Psoas muscle (tissue), 7 donors: ENCODE measurements at regions not wholly inside any gene's neighbourhood (a gene's known extent, or its start where the extent isn't known, plus 50 kb on each side); places are given as distances from the start of the nearest gene placed in this dataset.

Experiments used
- ATAC-seq, 4 donors: fragments of 200-7000 bp; cut with Tn5 transposase; one replicate each; pipeline ENCODE4 v1.9.1; 2020; ENCODE audit warnings: moderate library complexity in 3 of 4, mild to moderate bottlenecking in 2 of 4
- DNase-seq, 2 donors: peaks; one replicate each; pipeline ENCODE4 v3.0.0-alpha.2; 2020
- H3K27ac ChIP-seq: fragments of 200-600 bp; one replicate; pipeline ENCODE4 v1.8.0; 2022
- H3K27me3 ChIP-seq, 3 donors: fragments of 200-600 bp in 1 of 3; one replicate each; pipeline versions ENCODE4 v1.6.1 to v1.8.0; 2013 to 2022; ENCODE audit warnings: low read length in 2 of 3, mild to moderate bottlenecking in 2 of 3, moderate library complexity in 1 of 3; ENCODE audit not compliant: insufficient read depth in 3 of 3
- H3K36me3 ChIP-seq, 2 donors: fragments of 200-600 bp in 1 of 2; one replicate each; pipeline versions ENCODE4 v1.6.1 to v1.8.0; 2013 to 2022; ENCODE audit warnings: low read depth in 1 of 2, mild to moderate bottlenecking in 1 of 2, moderate library complexity in 1 of 2; ENCODE audit not compliant: insufficient read depth in 1 of 2
- H3K4me1 ChIP-seq: fragments of 200-600 bp; one replicate; pipeline ENCODE4 v1.8.0; 2022
- H3K4me3 ChIP-seq: fragments of 200-600 bp; one replicate; pipeline ENCODE4 v1.8.0; 2022; ENCODE audit warnings: mild to moderate bottlenecking
- H3K9me3 ChIP-seq: fragments of 200-600 bp; one replicate; pipeline ENCODE4 v1.8.0; 2022
- WGBS, 3 donors: extraction: QIAGEN DNeasy Blood & Tissue Kit; methylation state at CpG; one replicate each; pipeline versions ENCODE4 v1.1.6 to v1.1.7; 2013; 5-methylcytosine and 5-hydroxymethylcytosine counted together
- intact Hi-C, 2 donors: fragments of 100-400 bp; cut with DNase I; formaldehyde crosslinking; loops; one replicate each; pipeline versions ENCODE4 v1.11.0 to v1.14.2; 2022
- TF ChIP-seq, protein P1 (sequence below): fragments of 200-600 bp; IDR thresholded peaks from one replicate; pipeline ENCODE4 v1.8.0; 2022; ENCODE audit warnings: antibody characterized with exemption
- donor health status: healthy with polysubstance abuse.
- donor health status: DM: no; HTN: no; CAD: no; lungs with moderate emphysema.
- donor health status: Bipolar disorder and iron deficiency.
- donor health status: healthy.
- donor health status: DM: yes; HTN: yes; CAD: no.
- donor health status: DM: no; HTN: no; CAD: no.
- donor health status: DM: yes; HTN: yes; CAD: no.

- ATAC-seq (no peak), DNase-seq (no peak)
- H3K36me3 ChIP-seq = no peaks in the 10 kb centered on the region
- H3K4me3 ChIP-seq = no peak overlapping the region
- no peaks in the 10 kb centered on the region for H3K27me3 ChIP-seq
- intact Hi-C loops = loop anchor here (10.0 kb wide), 2 partner anchors 145 to 165 kb away; no protein-coding TSS in a partner anchor
- WGBS, 3 donors = 91 to 96% (median 95%) methylated on average over 2 of the region's 2 CpGs
- H3K4me1 ChIP-seq = peaks cover 45% of the 10 kb centered on the region
- no peak overlapping the region for H3K27ac ChIP-seq
- H3K9me3 ChIP-seq = no peaks in the 10 kb centered on the region
- TF ChIP-seq, protein P1, sequence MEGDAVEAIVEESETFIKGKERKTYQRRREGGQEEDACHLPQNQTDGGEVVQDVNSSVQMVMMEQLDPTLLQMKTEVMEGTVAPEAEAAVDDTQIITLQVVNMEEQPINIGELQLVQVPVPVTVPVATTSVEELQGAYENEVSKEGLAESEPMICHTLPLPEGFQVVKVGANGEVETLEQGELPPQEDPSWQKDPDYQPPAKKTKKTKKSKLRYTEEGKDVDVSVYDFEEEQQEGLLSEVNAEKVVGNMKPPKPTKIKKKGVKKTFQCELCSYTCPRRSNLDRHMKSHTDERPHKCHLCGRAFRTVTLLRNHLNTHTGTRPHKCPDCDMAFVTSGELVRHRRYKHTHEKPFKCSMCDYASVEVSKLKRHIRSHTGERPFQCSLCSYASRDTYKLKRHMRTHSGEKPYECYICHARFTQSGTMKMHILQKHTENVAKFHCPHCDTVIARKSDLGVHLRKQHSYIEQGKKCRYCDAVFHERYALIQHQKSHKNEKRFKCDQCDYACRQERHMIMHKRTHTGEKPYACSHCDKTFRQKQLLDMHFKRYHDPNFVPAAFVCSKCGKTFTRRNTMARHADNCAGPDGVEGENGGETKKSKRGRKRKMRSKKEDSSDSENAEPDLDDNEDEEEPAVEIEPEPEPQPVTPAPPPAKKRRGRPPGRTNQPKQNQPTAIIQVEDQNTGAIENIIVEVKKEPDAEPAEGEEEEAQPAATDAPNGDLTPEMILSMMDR = no peak
Measured at GRCh38 chr21:35219719-35220118, 170.6 kb upstream of the RUNX1 start.

DNA sequence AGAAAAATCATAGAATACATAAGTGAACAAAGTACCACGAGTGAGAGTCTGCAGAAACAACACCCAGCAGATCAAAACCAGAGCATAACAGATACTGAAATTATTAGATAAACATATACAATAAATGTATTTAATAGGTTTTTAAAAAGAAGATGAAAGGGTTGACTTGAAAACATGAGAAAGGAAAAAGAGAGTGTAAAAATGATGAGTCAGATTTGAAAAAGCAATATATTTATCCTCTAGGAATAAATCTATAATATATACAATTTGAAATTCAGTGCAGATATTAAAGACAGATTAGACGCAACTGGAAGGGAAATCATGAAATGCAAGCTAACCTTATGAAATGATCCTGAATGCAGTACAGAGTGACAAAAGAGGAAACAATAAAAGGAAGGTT lies 170.2 kb upstream of the RUNX1 start:
- Histone ChIP-seq H3K9me3 (no peaks in the 10 kb centered on the region), H3K27me3 (no peaks in the 10 kb centered on the region), H3K36me3 (no peaks in the 10 kb centered on the region), H3K4me3 (no peak overlapping the region), H3K27ac (no peak overlapping the region), H3K4me1 (peaks cover 45% of the 10 kb centered on the region)
- TF ChIP-seq, protein P1 = no peak
- DNase-seq = no peak
- no peak for ATAC-seq
- intact Hi-C loops = loop anchor here in 1 of 2 donors (10.0 kb wide), 1 partner anchor 146 kb away; no protein-coding TSS in a partner anchor
- WGBS, 3 donors = 71 to 95% (median 92%) methylated on average over 2 of the region's 2 CpGs

DNA sequence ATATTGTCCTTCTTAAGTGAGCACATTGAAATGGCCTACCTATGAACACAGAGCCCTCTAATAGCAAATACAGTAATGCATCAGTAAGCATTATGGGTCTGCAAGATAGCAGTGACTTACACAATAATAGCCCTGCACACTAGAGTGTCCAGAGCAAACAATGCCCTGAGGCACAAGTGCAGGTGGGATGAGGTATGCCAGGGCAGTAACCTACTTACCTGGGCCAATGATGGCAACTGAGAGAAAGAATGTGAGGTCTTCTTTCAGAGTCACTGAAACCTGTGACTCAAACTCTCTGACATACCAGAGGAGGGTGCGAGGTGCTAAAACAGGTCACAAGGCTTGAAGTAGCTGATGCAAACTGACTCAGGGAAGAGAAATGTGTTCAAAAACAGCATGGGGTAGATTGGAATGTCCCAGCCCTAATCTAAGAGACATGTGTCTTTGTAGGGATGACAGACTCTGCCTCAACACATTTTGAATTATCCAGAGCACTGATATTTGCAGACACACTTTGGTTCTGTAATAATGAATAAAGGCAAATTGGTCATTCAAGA lies 168.5 kb upstream of the RUNX1 start:
- WGBS, 3 donors = 29 to 89% (median 37%) methylated on average over 1 of the region's 1 CpG

DNA sequence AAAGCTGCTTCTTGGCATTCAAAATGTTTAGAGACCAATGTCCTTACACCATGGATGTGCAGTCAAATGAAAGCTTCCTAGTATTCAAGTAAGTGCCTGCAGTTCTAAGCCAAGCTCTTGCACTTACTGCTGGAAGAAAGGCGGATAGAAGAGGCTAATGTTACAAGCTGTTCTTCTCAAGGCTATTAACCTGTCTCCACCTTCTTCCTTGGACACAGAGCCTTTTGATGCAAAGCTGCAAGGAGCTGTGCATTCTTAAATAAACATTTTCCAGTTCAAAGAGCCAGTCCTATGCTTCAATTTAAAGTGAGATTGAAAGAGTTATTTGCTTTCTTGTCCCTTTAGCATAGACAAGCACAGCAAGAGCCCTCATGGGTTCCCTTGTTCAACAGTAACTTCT lies 167.9 kb upstream of the RUNX1 start:
- peak; percentile 36 to 57 (median 44) for ATAC-seq
- Histone ChIP-seq H3K9me3 (no peaks in the 10 kb centered on the region), H3K27ac (peak overlapping the region; percentile 75), H3K36me3 (no peaks in the 10 kb centered on the region), H3K4me1 (peaks cover 36% of the 10 kb centered on the region), H3K27me3 (no peaks in the 10 kb centered on the region), H3K4me3 (no peak overlapping the region)
- WGBS, 3 donors = 36 to 72% (median 48%) methylated on average over 1 of the region's 1 CpG
- intact Hi-C loops = loop anchor here in 1 of 2 donors (10.0 kb wide), 1 partner anchor 148 kb away; no protein-coding TSS in a partner anchor
- TF ChIP-seq, protein P1 = no peak
- DNase-seq = no peak

More for the DNA sequence above, 168.5 kb upstream of the RUNX1 start:
- DNase-seq (no peak), ATAC-seq (peak; percentile 88 to 95 (median 90))
- Histone ChIP-seq H3K27ac (peak overlapping the region; percentile 75), H3K4me1 (peaks cover 36% of the 10 kb centered on the region), H3K4me3 (no peak overlapping the region), H3K27me3 (no peaks in the 10 kb centered on the region), H3K36me3 (no peaks in the 10 kb centered on the region), H3K9me3 (no peaks in the 10 kb centered on the region)
- intact Hi-C loops = loop anchor here in 1 of 2 donors (10.0 kb wide), 1 partner anchor 147 kb away; no protein-coding TSS in a partner anchor
- TF ChIP-seq, protein P1 = no peak
